ENCODE measurements at regions not wholly inside any gene's neighbourhood (a gene's known extent, or its start where the extent isn't known, plus 50 kb on each side); places are given as distances from the start of the nearest gene placed in this dataset.

GRCh38 chr6:43903739-43904290 lies 133.8 kb downstream of the VEGFA start:
- Histone ChIP-seq H3K4me3 (ENCODE audit: low read length in 3 of 3) (no peak overlapping the region), H3K27ac (ENCODE audit: low read depth, low read length) (no peak overlapping the region), H3K9me3 (ENCODE audit: control insufficient read depth in 3 of 3, low read length in 3 of 3) (no peaks in the 10 kb centered on the region), H3K36me3 (ENCODE audit: control insufficient read depth in 3 of 3, insufficient read depth in 3 of 3, low read length in 3 of 3) (no peaks in the 10 kb centered on the region), H3K4me1 (ENCODE audit: control insufficient read depth in 3 of 3, insufficient read depth in 3 of 3, low read length in 3 of 3) (peaks cover 0 to 5% (median 4%) of the 10 kb centered on the region in 3 donors), H3K27me3 (ENCODE audit: control insufficient read depth in 3 of 3, insufficient read depth in 3 of 3, low read length in 3 of 3) (peaks cover 0 to 3% (median 0%) of the 10 kb centered on the region in 3 donors), H3K9ac (ENCODE audit: low read depth in 1 of 3, low read length in 3 of 3) (no peak overlapping the region)

DNA sequence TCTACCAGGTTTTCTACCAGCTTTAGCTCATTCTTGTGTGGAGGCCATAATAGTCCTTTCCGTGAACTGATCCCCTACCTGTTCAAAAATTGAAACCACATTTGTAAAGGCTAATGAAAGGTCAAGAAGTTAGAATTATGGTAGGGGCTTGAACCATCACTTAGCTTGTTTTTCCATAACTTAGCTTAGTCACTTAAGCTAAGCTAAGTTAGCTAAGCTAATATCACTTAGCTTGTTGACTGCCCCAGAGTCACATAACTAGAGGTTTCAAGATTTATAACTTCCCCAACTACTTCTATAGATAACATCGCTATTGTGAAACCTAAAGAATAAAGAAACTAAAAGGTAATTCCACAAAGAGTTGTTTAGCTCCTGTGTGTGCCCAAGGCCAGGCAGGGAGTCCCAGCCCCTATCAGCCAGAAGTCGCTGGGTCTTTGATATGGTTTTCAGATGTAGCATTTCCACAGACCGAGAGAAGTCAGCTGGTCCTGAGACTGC lies 131.8 kb downstream of the VEGFA start:
- no peaks in the 10 kb centered on the region for H3K36me3 ChIP-seq (ENCODE audit: control insufficient read depth in 3 of 3, insufficient read depth in 3 of 3, low read length in 3 of 3)
- H3K9ac ChIP-seq (ENCODE audit: low read depth in 1 of 3, low read length in 3 of 3): no peak overlapping the region
- H3K27me3 ChIP-seq (ENCODE audit: control insufficient read depth in 3 of 3, insufficient read depth in 3 of 3, low read length in 3 of 3): peaks cover 0 to 3% (median 0%) of the 10 kb centered on the region in 3 donors
- H3K9me3 ChIP-seq (ENCODE audit: control insufficient read depth in 3 of 3, low read length in 3 of 3): no peaks in the 10 kb centered on the region
- H3K4me3 ChIP-seq (ENCODE audit: low read length in 3 of 3): no peak overlapping the region
- peaks cover 0 to 4% (median 0%) of the 10 kb centered on the region in 3 donors for H3K4me1 ChIP-seq (ENCODE audit: control insufficient read depth in 3 of 3, insufficient read depth in 3 of 3, low read length in 3 of 3)
- no peak overlapping the region for H3K27ac ChIP-seq (ENCODE audit: low read depth, low read length)

DNA sequence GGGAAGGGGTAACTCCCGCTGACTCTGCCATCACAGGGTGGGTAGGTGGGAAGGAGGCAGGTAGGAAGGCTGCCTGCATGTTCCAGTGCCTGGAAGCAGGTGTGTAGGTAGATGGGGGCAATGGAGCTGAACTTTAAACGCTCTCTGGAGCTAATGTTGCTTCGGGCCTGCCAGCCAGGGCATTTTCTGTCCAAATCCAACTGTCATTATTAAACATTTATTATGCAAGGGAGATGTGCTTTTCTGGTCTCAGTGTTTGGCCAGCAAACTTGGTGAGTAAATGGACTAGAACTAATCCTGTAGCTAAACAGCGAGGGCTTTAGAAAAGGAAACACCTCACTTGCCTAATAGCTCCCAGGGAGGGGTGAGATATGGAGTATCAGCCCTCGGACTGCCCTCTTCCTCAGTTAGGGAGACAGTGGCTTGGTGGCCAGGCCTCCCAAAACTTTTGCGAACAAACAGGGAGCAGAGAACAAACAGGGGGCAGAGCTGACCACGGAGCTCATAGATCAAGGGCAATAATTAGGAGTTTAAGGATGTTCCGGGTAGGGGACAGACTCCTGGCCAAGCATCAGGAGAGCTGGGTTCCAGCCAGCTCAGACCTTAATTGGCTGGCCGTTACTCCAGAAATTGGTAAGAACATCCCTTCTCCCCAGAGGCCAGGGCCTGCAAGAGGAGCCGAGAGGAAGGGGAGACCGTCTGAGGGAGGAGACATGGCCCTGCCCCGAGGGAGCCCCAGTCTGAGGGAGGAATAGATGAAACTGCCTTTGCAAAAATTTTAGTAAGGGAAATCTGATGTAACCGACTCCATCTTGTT lies 131.1 kb downstream of the VEGFA start:
- Histone ChIP-seq H3K4me1 (ENCODE audit: control insufficient read depth in 3 of 3, insufficient read depth in 3 of 3, low read length in 3 of 3) (peaks cover 0 to 4% (median 0%) of the 10 kb centered on the region in 3 donors), H3K4me3 (ENCODE audit: low read length in 3 of 3) (no peak overlapping the region), H3K27ac (ENCODE audit: low read depth, low read length) (no peak overlapping the region), H3K9me3 (ENCODE audit: control insufficient read depth in 3 of 3, low read length in 3 of 3) (no peaks in the 10 kb centered on the region), H3K9ac (ENCODE audit: low read depth in 1 of 3, low read length in 3 of 3) (no peak overlapping the region), H3K27me3 (ENCODE audit: control insufficient read depth in 3 of 3, insufficient read depth in 3 of 3, low read length in 3 of 3) (no peaks in the 10 kb centered on the region), H3K36me3 (ENCODE audit: control insufficient read depth in 3 of 3, insufficient read depth in 3 of 3, low read length in 3 of 3) (no peaks in the 10 kb centered on the region)

DNA sequence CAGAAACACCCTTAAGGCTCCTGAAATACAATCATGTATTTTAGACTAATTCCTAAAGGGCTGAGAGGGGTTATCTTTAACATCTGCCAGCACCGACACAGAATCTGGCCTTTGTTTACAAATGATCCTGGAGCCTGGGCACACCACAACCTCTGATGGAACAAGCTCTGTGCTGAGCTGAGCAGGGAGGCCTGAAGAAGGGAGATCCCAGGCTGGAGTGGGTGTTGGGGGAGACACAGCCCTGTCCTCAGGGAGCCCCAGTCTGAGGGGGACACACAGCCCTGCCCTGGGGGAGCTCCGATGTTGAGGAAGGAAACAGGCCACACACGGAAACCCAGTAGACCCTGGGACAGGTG lies 130.5 kb downstream of the VEGFA start:
- no peak overlapping the region for H3K4me3 ChIP-seq (ENCODE audit: low read length in 3 of 3)
- peaks cover 0 to 4% (median 0%) of the 10 kb centered on the region in 3 donors for H3K4me1 ChIP-seq (ENCODE audit: control insufficient read depth in 3 of 3, insufficient read depth in 3 of 3, low read length in 3 of 3)
- no peaks in the 10 kb centered on the region for H3K36me3 ChIP-seq (ENCODE audit: control insufficient read depth in 3 of 3, insufficient read depth in 3 of 3, low read length in 3 of 3)
- H3K9me3 ChIP-seq (ENCODE audit: control insufficient read depth in 3 of 3, low read length in 3 of 3): no peaks in the 10 kb centered on the region
- no peaks in the 10 kb centered on the region for H3K27me3 ChIP-seq (ENCODE audit: control insufficient read depth in 3 of 3, insufficient read depth in 3 of 3, low read length in 3 of 3)
- H3K9ac ChIP-seq (ENCODE audit: low read depth in 1 of 3, low read length in 3 of 3): no peak overlapping the region
- no peak overlapping the region for H3K27ac ChIP-seq (ENCODE audit: low read depth, low read length)

GRCh38 chr6:43899830-43900229 lies 129.8 kb downstream of the VEGFA start:
- no peaks in the 10 kb centered on the region for H3K27me3 ChIP-seq (ENCODE audit: control insufficient read depth in 3 of 3, insufficient read depth in 3 of 3, low read length in 3 of 3)
- no peak overlapping the region for H3K9ac ChIP-seq (ENCODE audit: low read depth in 1 of 3, low read length in 3 of 3)
- H3K4me1 ChIP-seq (ENCODE audit: control insufficient read depth in 3 of 3, insufficient read depth in 3 of 3, low read length in 3 of 3): peaks cover 0 to 4% (median 0%) of the 10 kb centered on the region in 3 donors
- H3K9me3 ChIP-seq (ENCODE audit: control insufficient read depth in 3 of 3, low read length in 3 of 3): no peaks in the 10 kb centered on the region
- H3K4me3 ChIP-seq (ENCODE audit: low read length in 3 of 3): no peak overlapping the region
- H3K27ac ChIP-seq (ENCODE audit: low read depth, low read length): no peak overlapping the region
- no peaks in the 10 kb centered on the region for H3K36me3 ChIP-seq (ENCODE audit: control insufficient read depth in 3 of 3, insufficient read depth in 3 of 3, low read length in 3 of 3)

- no peaks in the 10 kb centered on the region for H3K27me3 ChIP-seq (ENCODE audit: control insufficient read depth in 3 of 3, insufficient read depth in 3 of 3, low read length in 3 of 3)
- peaks cover 0 to 4% (median 0%) of the 10 kb centered on the region in 3 donors for H3K4me1 ChIP-seq (ENCODE audit: control insufficient read depth in 3 of 3, insufficient read depth in 3 of 3, low read length in 3 of 3)
- no peak overlapping the region for H3K9ac ChIP-seq (ENCODE audit: low read depth in 1 of 3, low read length in 3 of 3)
- no peaks in the 10 kb centered on the region for H3K9me3 ChIP-seq (ENCODE audit: control insufficient read depth in 3 of 3, low read length in 3 of 3)
- no peak overlapping the region for H3K4me3 ChIP-seq (ENCODE audit: low read length in 3 of 3)
- H3K36me3 ChIP-seq (ENCODE audit: control insufficient read depth in 3 of 3, insufficient read depth in 3 of 3, low read length in 3 of 3): no peaks in the 10 kb centered on the region
- no peak overlapping the region for H3K27ac ChIP-seq (ENCODE audit: low read depth, low read length)
Measured at GRCh38 chr6:43898358-43899131, 128.5 kb downstream of the VEGFA start.

DNA sequence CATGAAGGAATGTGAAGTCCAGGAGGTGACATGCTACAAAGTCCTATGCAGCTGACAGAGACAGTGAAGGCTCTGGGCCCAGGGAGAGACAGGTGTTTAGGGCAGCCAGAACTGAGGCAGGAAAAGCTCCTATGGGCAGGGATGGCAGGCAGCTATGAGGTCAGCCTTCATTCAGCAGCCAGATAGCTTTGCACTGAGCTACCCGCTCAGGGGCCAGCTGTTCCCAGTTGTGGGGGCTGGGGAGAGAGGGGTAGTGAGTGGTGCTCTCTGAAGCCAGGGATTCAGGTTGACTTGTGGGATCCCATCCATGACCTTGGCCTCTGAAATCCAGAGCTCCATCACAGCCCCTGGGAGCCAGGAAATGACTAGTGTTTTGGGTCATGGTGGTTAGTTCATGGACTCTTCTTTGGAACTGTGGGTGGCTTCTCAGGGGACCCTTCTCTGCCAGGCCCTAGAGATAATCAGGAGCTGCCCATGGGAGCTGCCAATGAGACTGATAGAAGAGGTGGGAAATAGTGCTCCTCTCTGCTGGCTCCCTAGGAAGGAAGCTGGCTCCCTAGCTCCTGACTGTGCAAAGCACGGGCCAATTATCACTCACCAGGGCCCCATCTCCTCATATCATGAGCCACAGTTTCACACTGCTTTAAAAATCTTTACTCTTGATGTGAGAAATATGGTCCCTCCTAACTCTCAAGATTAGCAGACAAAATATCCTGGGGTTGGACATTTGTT lies 127.7 kb downstream of the VEGFA start:
- Histone ChIP-seq H3K9ac (ENCODE audit: low read depth in 1 of 3, low read length in 3 of 3) (no peak overlapping the region), H3K27ac (ENCODE audit: low read depth, low read length) (no peak overlapping the region), H3K4me3 (ENCODE audit: low read length in 3 of 3) (no peak overlapping the region)

DNA sequence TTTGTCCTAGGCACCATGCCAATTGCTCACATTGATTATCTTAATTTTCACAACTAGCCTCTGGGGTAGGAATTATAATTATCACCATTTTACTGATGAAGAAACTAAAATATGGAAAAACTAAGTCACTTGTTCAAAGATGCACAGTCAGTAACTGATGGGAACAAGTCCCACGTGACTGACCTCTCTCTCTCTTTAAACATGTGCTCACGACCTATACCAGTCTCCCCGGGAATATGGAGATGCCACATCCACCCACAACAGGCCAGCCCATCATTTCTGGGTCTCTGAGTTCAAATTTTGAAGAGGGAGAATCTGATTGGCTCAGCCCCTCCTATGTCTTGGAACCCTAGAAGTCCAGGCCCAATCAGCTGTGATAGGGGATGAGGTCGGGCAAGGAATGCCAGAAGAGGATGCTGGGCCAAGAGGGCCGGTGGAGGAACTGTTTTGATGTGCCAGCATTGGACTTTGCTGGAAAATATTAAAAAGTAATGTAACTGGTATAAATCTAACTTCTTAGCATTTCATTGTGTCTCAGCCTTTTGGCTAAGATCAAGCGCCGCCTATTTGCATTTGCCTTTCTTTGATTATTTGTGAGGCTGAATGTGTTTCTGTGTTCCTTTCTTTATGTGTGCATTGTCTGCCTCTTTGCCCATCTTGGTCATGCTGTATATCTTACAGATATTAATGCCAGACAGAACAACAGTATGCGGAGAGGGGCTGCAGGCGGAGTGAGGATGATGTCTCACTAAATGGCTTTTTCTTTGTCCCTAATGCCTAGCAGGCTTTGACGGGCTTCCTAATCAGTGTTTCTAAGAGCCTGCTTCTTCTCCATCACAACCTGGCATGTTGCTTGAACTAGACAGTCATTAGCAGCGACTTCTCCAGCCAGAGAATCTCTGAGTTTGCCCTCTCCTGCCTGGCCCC lies 126.6 kb downstream of the VEGFA start:
- no peaks in the 10 kb centered on the region for H3K9me3 ChIP-seq (ENCODE audit: control insufficient read depth in 3 of 3, low read length in 3 of 3)
- no peaks in the 10 kb centered on the region for H3K36me3 ChIP-seq (ENCODE audit: control insufficient read depth in 3 of 3, insufficient read depth in 3 of 3, low read length in 3 of 3)
- H3K9ac ChIP-seq (ENCODE audit: low read depth in 1 of 3, low read length in 3 of 3): no peak overlapping the region
- H3K4me1 ChIP-seq (ENCODE audit: control insufficient read depth in 3 of 3, insufficient read depth in 3 of 3, low read length in 3 of 3): peaks cover 0 to 4% (median 0%) of the 10 kb centered on the region in 3 donors
- H3K27ac ChIP-seq (ENCODE audit: low read depth, low read length): no peak overlapping the region
- H3K27me3 ChIP-seq (ENCODE audit: control insufficient read depth in 3 of 3, insufficient read depth in 3 of 3, low read length in 3 of 3): no peaks in the 10 kb centered on the region
- no peak overlapping the region for H3K4me3 ChIP-seq (ENCODE audit: low read length in 3 of 3)

More for the DNA sequence above, 127.7 kb downstream of the VEGFA start:
- H3K27me3 ChIP-seq (ENCODE audit: control insufficient read depth in 3 of 3, insufficient read depth in 3 of 3, low read length in 3 of 3): no peaks in the 10 kb centered on the region
- peaks cover 0 to 4% (median 0%) of the 10 kb centered on the region in 3 donors for H3K4me1 ChIP-seq (ENCODE audit: control insufficient read depth in 3 of 3, insufficient read depth in 3 of 3, low read length in 3 of 3)
- no peaks in the 10 kb centered on the region for H3K9me3 ChIP-seq (ENCODE audit: control insufficient read depth in 3 of 3, low read length in 3 of 3)
- no peaks in the 10 kb centered on the region for H3K36me3 ChIP-seq (ENCODE audit: control insufficient read depth in 3 of 3, insufficient read depth in 3 of 3, low read length in 3 of 3)
